Activated CD4-positive, alpha-beta T cell treated with anti-CD3 and anti-CD28 coated beads, Interleukin-2, amount 50 U/mL, for 16 hours (primary cell): ENCODE measurements at regions not wholly inside any gene's neighbourhood (a gene's known extent, or its start where the extent isn't known, plus 50 kb on each side); places are given as distances from the start of the nearest gene placed in this dataset.

Experiments
- DNase-seq: peaks from one replicate; pipeline ENCODE4 v3.0.0-alpha.2; 2020

DNA sequence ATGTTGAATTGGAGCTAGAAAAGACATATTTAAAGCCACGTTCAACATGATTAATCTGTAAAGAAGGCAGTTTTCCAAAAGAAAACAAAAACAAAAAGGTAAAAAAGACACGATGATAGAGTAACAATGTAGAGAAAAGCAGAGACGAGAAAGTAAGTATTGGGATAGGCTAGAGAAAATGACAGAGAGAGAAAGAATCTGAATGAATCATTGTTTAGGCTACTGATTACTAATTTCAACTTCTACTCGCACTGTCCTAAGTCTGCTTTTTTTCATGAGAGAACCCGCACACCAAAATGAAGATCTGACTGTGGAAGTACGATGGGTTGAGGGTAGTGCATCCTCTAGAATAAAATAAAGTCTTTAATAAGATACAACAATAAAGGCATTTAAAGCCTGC lies 1599.2 kb upstream of the TMEFF2 start:
- no peak for DNase-seq

DNA sequence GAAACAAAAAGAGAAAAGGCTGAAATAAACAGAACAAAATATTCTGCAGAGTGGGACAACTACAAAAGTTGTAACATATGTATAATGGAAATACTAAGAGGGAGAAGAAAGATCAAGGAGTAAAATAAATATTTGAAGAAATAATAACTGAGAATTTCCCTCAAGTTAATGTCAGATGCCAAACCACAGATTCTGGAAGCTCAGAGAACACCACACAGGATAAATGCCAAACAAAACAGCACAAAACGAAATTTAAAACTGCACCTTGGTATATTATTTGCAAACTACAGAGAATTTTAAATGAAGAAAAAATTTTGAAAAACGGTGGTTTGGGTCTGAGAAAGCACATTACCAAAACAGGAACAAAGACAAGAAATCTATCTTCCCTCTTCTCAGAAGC lies 1588.9 kb upstream of the TMEFF2 start:
- no peak for DNase-seq

DNA sequence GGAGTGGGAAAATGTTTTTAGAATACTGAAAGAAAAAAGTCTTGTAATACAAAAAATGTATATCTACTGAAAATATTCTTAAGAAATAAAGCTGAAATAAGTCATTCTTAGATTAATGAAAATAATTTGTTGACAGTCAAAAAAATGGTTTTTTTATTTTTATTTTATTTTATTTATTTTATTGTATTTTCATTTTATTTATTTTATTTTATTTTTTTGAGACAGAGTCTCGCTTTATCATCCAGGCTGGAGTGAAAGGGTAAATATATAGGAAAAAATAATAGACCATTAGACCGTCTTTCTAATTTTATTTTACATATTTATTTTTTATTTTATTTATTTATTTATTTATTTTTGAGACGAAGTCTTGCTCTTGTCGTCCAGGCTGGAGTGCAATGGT lies 1583.6 kb upstream of the TMEFF2 start:
- DNase-seq: no peak

DNA sequence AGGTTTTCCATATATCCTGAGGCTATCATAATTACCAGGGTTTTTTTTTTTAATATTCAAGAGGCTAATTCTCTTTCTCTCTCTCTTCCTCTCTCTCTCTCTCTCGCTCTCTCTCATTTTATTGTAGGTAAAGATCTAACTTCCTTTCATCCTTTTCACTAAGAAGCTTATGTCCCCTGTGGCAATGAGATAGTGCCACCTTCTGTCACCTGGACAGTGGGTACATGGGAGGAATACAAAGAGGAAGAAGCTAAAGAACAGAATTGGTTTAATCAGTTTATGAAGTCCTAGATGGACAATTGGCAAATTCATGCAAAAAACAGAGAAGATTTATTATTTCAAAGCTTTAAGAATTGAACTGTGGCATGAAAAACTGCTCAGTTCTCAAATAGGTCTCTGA lies 1582.3 kb upstream of the TMEFF2 start:
- DNase-seq: no peak

DNA sequence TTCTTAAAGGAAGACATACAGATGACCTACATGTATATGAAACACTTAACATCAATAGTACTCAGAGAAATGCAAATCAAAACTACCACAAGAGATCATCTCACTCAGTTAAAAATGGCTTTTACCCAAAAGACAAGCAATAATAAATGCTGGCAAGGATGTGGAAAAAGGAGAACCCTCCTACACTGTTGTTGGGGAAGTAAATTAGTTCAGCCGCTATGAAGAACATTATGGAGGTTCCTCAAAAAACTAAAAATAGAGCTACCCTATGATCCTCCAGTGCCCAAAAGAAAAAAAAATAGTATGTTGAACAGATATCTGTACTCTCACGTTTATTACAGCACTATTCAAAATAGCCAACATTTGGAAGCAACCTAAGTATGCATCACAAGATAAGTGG lies 1579.4 kb upstream of the TMEFF2 start:
- no peak for DNase-seq

DNA sequence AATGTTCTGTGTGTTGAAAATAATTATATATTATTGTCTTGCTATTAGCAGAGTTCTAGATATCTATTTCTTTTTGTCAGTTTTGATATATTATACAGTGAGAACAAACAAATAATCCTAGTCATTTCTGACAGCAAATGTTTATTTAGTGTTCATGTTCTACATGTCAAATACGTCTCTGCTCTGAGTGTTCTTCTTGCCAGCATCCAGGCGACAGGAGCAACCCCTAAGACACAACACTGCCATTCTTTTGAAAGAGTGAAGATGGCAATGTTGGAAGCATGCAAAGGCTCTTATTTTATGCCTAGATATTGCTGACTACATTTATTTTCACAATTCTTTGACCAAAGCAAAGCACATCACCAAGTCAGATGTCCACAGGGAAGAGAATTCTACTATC lies 1556.6 kb upstream of the TMEFF2 start:
- no peak for DNase-seq

DNA sequence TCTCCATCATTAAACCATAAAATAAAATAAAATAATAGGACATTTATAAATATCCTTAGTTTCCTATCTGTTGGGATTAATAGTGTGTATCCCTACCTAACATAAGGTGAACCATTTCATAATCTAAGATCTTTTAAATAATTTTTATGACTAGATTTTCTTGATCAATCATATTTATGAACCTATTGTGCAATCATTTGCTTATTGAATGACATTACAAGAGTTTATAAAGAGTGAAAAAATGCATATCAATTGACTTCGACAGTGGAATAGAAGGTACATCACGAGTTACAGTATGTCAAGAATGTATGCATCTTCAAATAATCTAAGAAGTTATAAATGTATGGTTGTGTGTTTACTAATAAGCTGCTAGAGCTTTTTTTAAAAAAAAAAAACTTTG lies 1554.8 kb upstream of the TMEFF2 start:
- DNase-seq: no peak

DNA sequence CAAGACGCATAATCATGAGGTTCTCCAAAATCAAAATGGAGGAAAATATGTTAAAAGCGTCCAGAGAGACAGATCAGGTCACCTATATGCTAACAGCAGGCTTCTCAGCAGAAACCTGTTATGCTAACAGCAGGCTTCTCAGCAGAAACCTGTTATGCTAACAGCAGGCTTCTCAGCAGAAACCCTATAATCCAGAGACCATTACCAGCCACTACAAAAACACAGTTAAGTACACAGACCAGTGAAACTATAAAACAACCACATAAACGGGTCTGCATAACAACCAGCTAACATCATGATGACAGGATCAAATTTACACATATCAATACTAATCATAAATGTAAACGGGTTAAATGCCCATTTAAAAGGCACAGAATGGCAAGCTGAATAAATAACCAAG lies 1548.4 kb upstream of the TMEFF2 start:
- DNase-seq: no peak

DNA sequence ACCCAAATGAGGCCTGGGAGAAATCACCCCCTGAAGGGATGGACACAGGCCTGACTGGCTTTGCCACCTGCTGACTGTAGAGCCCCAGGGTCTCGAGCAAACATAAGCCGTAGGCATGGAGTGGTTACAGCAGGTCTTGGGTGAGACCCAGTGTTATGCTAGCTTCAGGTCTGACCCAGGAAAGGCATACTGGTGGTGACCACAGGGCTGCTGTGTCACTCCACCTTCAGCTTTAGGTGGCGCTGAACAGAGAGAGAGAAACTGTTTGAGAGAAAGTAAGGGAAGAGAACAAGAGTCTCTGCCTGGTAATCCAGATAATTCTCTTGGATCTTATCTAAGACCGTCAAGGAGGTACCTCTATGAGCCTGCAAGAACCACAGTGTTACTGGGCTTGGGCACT lies 1544.2 kb upstream of the TMEFF2 start:
- no peak for DNase-seq

DNA sequence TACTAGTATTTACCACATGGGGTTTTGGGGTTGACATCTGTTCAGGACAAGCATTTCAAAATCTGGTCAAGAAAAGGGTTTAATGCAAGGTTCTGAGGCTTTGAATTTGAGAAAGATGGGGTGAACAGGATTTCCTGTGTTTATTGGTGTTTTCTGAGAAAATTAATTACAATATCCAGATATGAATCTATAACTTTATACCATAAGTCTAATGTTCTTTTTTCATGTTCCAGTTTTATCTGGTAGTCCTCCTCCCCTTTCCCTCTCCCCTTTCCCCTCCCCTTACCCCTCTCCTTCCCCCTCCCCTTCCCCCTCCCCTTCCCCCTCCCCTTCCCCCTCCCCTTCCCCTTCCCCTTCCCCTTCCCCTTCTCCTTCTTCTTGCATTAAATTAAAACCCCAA lies 1518.2 kb upstream of the TMEFF2 start:
- DNase-seq: no peak

DNA sequence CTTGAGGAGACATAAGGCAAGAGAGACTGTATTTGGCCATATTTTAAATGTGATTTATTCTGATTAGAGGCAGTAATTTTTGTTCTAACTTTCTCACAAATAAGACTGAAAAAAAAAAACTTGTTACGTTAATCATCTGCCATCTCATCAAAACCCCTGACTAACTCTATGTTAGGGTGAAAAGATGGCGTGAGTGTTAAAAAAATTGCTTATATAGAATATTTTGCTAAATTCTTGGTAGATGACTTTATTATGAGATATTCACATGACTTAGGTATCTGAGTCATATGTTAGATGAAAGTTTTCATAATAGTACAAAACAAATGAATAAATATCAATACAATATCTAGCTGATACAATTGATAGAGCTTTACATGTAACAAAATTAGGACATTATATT lies 1508.7 kb upstream of the TMEFF2 start:
- no peak for DNase-seq

DNA sequence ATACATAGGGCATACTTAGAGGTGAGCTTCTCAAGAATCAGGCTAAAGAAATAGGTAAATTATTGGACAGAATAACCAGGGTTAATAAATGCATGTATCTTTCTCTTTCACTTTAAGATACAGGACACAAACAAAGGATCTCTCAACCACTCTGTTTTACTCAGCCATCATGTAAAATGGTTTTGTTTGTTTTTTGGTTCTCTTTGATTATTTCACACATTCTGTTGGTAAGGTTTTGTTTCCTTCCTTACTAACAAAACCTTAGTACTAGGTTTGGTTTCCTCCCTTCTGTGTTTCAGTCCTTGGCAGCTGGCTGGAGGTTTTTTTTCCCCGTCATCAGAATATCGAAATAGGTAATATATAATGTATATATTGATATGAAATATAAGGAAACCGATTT lies 1506.8 kb upstream of the TMEFF2 start:
- no peak for DNase-seq

DNA sequence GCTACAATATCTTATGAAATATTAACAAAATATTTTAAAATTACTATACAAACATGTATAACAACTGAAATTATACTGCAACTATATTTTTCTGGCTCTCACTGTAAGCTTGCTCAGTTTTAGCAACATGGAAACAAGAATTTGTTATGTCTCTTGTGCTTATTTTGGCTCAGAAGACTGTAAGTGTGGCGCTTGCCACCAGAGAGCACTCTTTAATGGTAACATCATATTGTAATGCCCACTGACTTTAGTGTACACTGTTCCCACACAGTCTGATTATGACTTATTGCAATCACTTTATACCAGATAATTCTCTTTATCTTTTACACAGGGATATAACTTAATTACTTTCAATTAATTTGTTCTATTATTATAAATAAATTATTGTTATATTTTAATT lies 1500.6 kb upstream of the TMEFF2 start:
- DNase-seq: peak; percentile 9

DNA sequence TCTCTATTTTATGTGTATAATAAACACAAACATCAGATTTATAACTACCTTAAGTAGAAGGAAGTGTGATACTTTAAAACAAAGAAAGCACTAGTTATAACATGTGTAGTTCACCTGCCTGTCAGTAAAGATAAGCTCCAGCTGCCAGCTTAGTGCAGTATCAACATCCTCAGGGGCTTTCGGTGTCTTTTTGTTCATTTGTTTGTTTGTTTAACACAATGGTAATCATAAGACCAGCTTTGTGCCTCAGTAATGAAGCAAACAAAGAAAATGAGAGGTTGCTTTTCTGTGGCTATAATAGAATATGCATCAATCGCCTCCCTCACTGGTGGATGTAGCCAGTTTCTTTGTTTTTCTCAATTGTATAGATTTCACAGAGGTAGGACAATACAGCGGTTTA lies 1499.0 kb upstream of the TMEFF2 start:
- no peak for DNase-seq

DNA sequence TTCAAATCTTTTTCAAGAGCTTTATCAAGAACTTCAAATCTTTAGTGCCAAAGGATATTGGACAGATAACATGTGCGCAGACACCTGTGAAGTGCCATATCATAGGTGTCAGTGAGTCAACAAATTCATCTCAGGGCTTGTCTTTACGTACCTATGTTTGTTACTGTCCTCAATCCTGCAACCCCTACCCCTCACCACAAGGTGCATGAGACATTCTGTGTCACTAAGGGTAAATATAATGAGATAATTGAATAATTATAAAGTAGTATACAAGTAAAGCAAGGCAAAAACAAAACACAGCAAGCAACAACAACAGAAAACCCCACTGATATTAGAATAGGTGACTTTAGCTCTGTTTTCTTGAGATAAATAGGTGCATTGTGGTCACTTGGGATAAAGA lies 1495.8 kb upstream of the TMEFF2 start:
- DNase-seq: no peak

DNA sequence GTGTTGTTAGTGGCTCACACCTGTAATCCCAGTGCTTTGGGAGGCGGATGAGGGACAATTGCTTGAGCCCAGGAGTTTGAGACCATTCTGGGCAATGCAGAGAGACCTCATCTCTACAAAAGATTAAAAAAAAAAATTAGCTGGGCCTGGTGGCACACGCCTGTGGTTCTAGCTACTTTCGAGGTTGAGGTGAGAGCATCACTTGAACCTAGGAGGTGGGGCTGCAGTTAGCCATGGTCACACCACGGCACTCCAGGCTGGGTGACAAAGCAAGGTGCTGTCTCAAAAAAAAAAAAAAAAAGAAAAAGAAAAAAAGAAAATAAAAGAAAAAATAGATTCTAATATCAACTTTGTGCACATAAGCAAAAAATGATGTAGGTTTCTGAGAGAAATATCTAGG lies 1492.5 kb upstream of the TMEFF2 start:
- DNase-seq: no peak

DNA sequence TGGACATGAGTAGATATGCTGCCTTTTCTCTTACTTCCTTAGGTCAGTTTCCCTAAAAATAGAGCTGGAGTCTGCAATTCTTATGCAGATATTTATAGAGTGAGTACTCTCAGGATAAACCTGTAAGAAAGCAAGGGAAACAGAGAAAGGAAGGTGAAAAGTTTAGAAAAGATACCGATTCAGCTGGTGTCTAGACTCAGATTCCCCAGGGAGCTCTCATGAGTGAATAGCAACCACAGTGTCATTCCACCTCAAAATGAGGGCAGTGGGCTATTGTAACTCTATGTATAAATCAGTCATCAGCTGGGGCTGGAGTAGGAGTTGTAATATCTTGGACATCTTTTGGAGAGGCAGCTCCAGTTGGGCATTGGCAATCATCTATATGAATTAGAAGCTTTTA lies 1485.1 kb upstream of the TMEFF2 start:
- DNase-seq: no peak

DNA sequence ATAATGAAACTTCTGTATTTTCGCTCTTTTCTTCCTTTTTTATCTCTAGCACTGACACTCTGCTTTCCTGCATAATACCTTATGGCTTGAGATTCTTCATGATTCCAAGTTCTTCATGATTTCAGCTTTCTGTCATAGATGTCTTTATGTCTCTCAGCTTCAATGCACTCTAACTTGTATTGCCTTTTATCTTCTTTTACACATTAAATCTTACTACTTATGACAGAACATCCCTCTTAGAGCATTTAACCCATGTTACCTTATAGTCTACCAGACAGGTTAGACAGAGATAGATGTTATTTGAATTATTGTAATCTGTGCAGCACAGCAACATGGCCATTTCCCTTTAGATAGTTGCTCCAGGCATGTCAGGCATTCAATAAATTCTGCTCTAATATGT lies 1475.7 kb upstream of the TMEFF2 start:
- DNase-seq: no peak

DNA sequence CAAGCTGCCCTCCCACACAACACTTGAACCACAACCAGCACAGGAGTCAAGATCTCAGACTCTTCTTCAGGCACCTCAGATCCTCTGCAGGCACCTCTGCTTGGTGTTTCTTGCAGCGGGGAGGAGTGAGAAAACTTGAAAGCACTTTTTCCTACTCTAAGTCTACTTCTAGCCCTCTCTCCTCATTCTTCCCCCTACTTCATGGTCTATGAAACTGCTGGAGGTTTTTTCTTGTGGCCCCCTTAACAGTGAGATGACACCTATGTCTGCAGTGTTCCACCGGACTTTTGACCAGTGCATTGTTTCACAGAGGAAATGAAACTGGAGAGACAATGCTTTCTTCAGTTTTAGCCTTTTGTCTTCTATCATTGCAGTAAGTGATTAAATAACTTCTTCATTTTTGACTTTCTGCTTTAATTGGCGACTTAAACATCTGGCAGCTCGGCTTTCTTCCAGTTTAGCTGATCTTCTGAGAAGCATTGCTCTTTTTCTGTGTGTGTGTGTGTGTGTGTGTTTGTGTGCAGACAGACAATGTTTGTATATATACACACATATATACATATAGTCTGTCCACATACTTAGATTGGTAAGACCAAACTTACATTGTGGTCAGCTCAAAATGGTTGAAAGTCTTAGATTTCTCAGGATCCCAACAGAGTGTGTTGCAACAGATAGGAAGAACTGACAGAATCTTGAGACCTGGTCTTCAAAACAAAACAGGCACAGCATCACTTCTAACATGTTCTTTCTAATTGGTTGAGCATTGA lies 1474.0 kb upstream of the TMEFF2 start:
- no peak for DNase-seq

DNA sequence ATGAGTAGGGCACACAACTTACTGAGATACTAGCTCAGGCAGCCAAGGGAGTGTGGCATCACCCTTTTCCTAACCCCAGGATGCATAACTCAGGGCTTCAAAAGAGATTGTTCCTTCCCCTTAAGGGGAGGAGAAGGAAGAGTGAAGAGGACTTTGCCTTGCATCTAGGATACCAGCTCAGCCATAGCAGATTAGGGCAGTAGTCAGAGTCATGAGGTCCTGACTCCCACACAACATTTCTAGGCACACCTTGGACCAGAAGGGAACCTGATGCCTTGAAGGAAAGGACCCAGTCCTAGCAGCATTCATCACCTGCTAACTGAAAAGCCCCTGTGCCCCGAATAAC lies 1433.2 kb upstream of the TMEFF2 start:
- no peak for DNase-seq

DNA sequence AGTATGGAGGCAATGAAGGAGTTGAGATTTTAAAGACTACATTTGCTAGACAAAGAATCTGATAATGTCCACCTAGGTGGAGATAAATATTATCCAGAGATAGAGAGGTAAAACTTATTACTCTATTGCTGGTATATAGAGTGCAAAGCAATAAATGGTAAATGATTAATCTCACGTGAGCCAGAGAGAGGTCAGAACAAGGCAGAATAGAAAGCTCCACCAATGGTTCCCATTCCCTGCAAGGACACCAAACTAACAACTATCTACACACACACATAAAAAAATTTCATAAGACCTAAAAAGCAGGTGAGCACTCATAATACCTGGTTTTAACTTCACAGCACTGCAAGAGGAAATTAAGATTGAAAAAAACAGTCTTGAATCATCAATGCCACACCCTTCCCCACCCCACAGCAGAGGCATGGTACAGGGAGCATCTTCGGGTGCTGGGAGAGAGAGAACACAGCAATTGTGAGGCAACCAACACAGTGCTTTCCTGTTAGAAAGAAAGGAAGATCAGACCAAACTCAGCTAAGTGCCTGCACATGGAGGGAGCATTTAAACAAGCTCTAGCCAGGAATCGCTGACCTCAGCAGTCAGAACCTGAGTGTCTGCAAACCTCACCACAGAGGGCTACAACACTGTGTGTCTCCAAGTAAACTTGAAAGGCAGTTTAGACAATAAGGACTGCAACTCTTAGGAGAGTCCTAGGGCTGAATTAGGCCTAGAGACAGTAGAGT lies 1432.6 kb upstream of the TMEFF2 start:
- no peak for DNase-seq

DNA sequence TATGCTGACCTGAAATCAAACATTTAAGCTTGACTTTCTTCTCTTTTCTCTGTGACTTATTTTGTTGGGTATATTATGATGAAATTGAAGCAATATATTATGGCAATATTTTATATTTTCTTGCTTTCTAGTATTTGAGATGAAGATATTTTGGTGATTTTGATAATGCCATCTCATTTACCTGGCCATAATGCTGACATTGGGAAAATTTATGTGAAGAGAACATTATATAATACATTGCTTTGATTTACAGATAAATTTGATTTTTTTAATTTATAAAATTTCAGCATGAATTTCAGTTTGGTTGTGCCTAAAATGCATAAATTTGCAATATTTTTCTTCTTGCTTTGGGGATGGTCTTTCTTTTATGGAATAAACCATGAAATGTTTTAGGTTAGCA lies 1413.7 kb upstream of the TMEFF2 start:
- no peak for DNase-seq

DNA sequence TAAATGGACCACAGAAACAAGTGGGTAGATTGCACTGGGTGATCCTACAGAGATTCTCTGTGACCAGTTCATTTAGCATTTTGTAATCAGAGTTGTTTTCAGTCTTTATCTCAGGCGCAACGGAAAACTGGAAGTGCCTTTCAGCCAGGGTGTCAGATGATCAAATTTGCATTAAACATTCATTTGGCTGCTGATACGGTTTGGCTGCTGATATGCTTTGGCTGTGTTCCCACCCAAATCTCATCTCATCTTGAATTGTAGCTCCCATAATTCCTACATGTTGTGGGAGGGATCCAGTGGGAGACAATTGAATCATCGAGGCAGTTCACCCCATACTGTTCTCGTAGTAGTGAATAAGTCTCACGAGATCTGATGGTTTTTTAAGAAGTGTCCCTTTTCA lies 1396.1 kb upstream of the TMEFF2 start:
- DNase-seq: no peak

DNA sequence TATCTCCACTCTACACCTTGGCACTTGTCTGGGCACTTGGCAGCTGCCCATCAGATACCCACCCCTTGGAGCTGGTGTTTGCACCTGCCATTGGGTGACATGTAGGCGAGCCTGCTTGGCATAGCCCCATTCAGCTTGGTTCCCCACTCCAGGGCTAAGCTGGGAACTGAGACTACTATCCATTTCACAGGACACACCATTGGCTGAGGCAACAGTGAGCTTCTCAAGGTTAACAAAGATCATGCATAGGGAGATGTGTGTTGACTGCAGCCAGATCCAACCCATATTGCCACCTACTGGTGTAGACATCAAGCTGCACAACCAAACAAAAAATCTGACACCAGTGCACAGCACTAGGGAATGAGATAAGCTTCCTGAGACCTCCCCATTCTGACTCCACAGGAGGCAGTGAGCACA lies 1389.8 kb upstream of the TMEFF2 start:
- peak; percentile 4 for DNase-seq
